ENCODE measurements at regions not wholly inside any gene's neighbourhood (a gene's known extent, or its start where the extent isn't known, plus 50 kb on each side); places are given as distances from the start of the nearest gene placed in this dataset.
"Not testable (repeated sequence)": the region's sequence is repeated elsewhere in the genome, so short reads cannot be mapped to it uniquely, and the experiment has no call there.

- H3K4me1 ChIP-seq, result no peaks in the 10 kb centered on the region
- no peaks in the 10 kb centered on the region for H4K20me1 ChIP-seq
- no peak overlapping the region for H3K4me2 ChIP-seq
- no peaks in the 10 kb centered on the region for H3K9me3 ChIP-seq
- TF ChIP-seq Cebpa-rat (IDR thresholded peaks at IDR 0.05), result no peak
- H3K9ac ChIP-seq, result no peak overlapping the region
- H3K4me3 ChIP-seq, result no peak overlapping the region
- no peaks in the 10 kb centered on the region for H3K36me3 ChIP-seq
- H3K27me3 ChIP-seq, result no peaks in the 10 kb centered on the region
- no peak overlapping the region for H3K27ac ChIP-seq
Measured at GRCh38 chr11:25816411-25816810, 515.5 kb upstream of the ANO3 start.

- Histone ChIP-seq H3K4me1 (no peaks in the 10 kb centered on the region), H3K4me3 (no peak overlapping the region), H3K27me3 (no peaks in the 10 kb centered on the region), H4K20me1 (no peaks in the 10 kb centered on the region), H3K9ac (no peak overlapping the region), H3K4me2 (no peak overlapping the region), H3K36me3 (no peaks in the 10 kb centered on the region), H3K27ac (no peak overlapping the region), H3K9me3 (no peaks in the 10 kb centered on the region)
- TF ChIP-seq Cebpa-rat (IDR thresholded peaks at IDR 0.05), result no peak
Measured at GRCh38 chr11:25824688-25825087, 507.2 kb upstream of the ANO3 start.

GRCh38 chr11:25831485-25831884 lies 500.4 kb upstream of the ANO3 start:
- H3K4me3 ChIP-seq, H3K4me1 ChIP-seq, H3K36me3 ChIP-seq, H3K4me2 ChIP-seq, H3K9ac ChIP-seq, H4K20me1 ChIP-seq, H3K9me3 ChIP-seq, H3K27ac ChIP-seq, H3K27me3 ChIP-seq: not testable (repeated sequence)

- H3K9me3 ChIP-seq, result no peaks in the 10 kb centered on the region
- H3K36me3 ChIP-seq, result no peaks in the 10 kb centered on the region
- H3K27ac ChIP-seq, result no peak overlapping the region
- no peak overlapping the region for H3K4me3 ChIP-seq
- no peaks in the 10 kb centered on the region for H4K20me1 ChIP-seq
- no peak for TF ChIP-seq Cebpa-rat (IDR thresholded peaks at IDR 0.05)
- H3K4me1 ChIP-seq, result no peaks in the 10 kb centered on the region
- H3K27me3 ChIP-seq, result no peaks in the 10 kb centered on the region
- no peak overlapping the region for H3K9ac ChIP-seq
- no peak overlapping the region for H3K4me2 ChIP-seq
Measured at GRCh38 chr11:25838918-25839625, 492.9 kb upstream of the ANO3 start.

DNA sequence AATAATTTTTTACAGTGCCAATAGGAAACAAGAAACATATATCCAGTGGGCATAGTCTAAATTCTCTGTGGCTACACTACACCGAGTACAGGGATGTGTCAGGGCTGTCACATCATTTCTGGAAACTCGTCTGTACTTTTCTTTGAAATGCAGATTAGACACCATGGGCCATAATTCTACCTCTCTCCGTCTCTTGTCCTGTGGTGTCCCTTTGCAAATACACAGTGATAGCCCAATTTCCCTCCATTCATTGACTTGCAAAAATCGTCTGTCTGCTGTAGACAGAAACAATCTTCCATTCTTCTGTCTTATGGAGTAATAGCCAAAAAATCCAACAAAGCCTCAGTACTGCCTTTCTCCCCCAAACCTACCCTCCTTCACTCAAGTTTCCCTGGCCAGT lies 487.1 kb upstream of the ANO3 start:
- Histone ChIP-seq H3K9me3 (no peaks in the 10 kb centered on the region), H4K20me1 (no peaks in the 10 kb centered on the region), H3K4me3 (no peak overlapping the region), H3K4me2 (no peak overlapping the region), H3K27ac (no peak overlapping the region), H3K36me3 (no peaks in the 10 kb centered on the region), H3K9ac (no peak overlapping the region), H3K27me3 (no peaks in the 10 kb centered on the region), H3K4me1 (no peaks in the 10 kb centered on the region)
- no peak for TF ChIP-seq Cebpa-rat (IDR thresholded peaks at IDR 0.05)

DNA sequence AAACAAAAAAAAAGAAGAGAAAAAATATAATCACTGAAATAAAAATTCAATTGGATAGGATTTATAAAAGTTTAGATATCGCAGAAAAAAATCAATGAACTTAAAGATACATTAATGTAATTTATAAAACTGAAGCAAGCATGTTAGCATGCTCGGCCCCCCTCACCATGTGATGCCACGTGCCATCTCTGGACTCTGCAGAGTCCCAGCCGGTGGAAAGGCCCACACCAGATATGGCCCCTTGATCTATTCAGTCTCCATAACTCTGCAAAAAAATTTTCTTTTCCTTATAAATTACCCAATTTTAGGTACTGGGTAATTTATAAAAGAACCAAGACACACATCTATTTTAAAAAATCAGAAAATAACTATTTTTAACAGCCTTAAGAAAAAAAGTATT lies 476.0 kb upstream of the ANO3 start:
- no peaks in the 10 kb centered on the region for H3K27me3 ChIP-seq
- H3K36me3 ChIP-seq, result no peaks in the 10 kb centered on the region
- H3K4me3 ChIP-seq, result no peak overlapping the region
- no peaks in the 10 kb centered on the region for H3K9me3 ChIP-seq
- no peak overlapping the region for H3K9ac ChIP-seq
- no peaks in the 10 kb centered on the region; the same call in 1 of the 2 replicates for H3K4me1 ChIP-seq
- no peak overlapping the region for H3K4me2 ChIP-seq
- TF ChIP-seq Cebpa-rat (IDR thresholded peaks at IDR 0.05), result no peak
- H3K27ac ChIP-seq, result no peak overlapping the region
- no peaks in the 10 kb centered on the region for H4K20me1 ChIP-seq

- H3K4me3 ChIP-seq, result no peak overlapping the region
- no peaks in the 10 kb centered on the region for H3K27me3 ChIP-seq
- H3K27ac ChIP-seq, result no peak overlapping the region
Measured at GRCh38 chr11:25859776-25860175, 472.2 kb upstream of the ANO3 start.

GRCh38 chr11:25860677-25861450 lies 471.1 kb upstream of the ANO3 start:
- Histone ChIP-seq H3K9me3 (no peaks in the 10 kb centered on the region), H3K4me2 (no peak overlapping the region), H3K4me1 (no peaks in the 10 kb centered on the region; the same call in 1 of the 2 replicates), H3K36me3 (no peaks in the 10 kb centered on the region), H3K27me3 (no peaks in the 10 kb centered on the region), H4K20me1 (no peaks in the 10 kb centered on the region), H3K4me3 (no peak overlapping the region), H3K27ac (no peak overlapping the region), H3K9ac (no peak overlapping the region)
- no peak for TF ChIP-seq Cebpa-rat (IDR thresholded peaks at IDR 0.05)

More at GRCh38 chr11:25859776-25860175, 472.2 kb upstream of the ANO3 start:
- Histone ChIP-seq H3K4me2 (no peak overlapping the region), H3K9ac (no peak overlapping the region), H3K4me1 (no peaks in the 10 kb centered on the region; the same call in 1 of the 2 replicates), H4K20me1 (no peaks in the 10 kb centered on the region), H3K36me3 (no peaks in the 10 kb centered on the region), H3K9me3 (no peaks in the 10 kb centered on the region)
- no peak for TF ChIP-seq Cebpa-rat (IDR thresholded peaks at IDR 0.05)

DNA sequence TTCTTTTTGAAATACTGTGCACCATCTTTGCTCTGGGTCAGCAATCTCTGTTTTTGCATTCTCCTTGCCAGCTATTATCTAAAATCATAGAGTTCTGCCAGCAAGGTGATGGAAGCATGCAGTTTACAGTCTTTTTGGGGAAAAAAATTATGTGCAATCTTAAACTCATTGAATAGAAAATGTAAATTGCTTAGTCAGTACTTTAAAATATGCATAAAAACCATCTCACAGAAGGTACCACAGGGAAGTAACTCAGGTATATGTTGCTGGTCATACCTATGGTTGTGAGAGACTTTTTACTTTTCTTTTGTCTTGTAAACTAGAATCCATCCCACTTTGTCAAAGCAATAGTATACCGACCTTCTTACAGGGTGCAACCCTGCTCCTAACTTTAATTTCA lies 469.8 kb upstream of the ANO3 start:
- TF ChIP-seq Cebpa-rat (IDR thresholded peaks at IDR 0.05), result no peak
- Histone ChIP-seq H3K4me1 (no peaks in the 10 kb centered on the region), H3K4me3 (no peak overlapping the region), H4K20me1 (no peaks in the 10 kb centered on the region), H3K27ac (no peak overlapping the region), H3K9me3 (no peaks in the 10 kb centered on the region), H3K27me3 (no peaks in the 10 kb centered on the region), H3K36me3 (no peaks in the 10 kb centered on the region), H3K9ac (no peak overlapping the region), H3K4me2 (no peak overlapping the region)

- Histone ChIP-seq H3K9me3 (no peaks in the 10 kb centered on the region), H3K27me3 (no peaks in the 10 kb centered on the region), H3K27ac (no peak overlapping the region), H3K9ac (no peak overlapping the region), H3K36me3 (no peaks in the 10 kb centered on the region), H3K4me2 (no peak overlapping the region), H3K4me1 (no peaks in the 10 kb centered on the region), H4K20me1 (no peaks in the 10 kb centered on the region), H3K4me3 (no peak overlapping the region)
- no peak for TF ChIP-seq Cebpa-rat (IDR thresholded peaks at IDR 0.05)
Measured at GRCh38 chr11:25863986-25864385, 467.9 kb upstream of the ANO3 start.
